ENCODE measurements at regions not wholly inside any gene's neighbourhood (a gene's known extent, or its start where the extent isn't known, plus 50 kb on each side); places are given as distances from the start of the nearest gene placed in this dataset.

DNA sequence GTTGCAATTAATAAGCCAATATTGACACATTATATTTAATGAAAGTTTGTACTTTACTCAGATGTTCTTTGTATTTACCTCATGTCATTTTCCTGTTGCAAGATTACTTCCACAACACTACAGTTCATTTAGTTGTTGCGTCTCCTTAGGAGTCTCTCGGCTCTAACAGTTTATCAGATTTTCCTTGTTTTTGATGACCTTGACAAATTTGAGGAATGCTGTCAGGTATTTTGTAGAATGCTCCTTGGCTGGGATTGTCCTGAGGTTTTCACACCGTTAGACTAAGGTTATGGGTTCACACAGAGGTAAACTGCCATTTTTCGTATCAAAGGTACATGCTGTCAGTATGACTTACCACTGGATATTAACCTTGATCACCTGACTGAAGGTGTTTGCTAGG is 416.6 kb upstream of the TNP1 start:
- H3K4me3 Mint-ChIP-seq, result no peak overlapping the region
- no peaks in the 10 kb centered on the region for H3K4me1 Mint-ChIP-seq
- DNase-seq, result no peak
- H3K9me3 Mint-ChIP-seq, result no peaks in the 10 kb centered on the region
- H3K36me3 Mint-ChIP-seq, result no peaks in the 10 kb centered on the region
- H3K27me3 Mint-ChIP-seq (ENCODE audit: low read depth in 3 of 3), result peaks cover 0 to 5% (median 0%) of the 10 kb centered on the region in 3 donors
- H3K27ac Mint-ChIP-seq, result no peak overlapping the region

DNA sequence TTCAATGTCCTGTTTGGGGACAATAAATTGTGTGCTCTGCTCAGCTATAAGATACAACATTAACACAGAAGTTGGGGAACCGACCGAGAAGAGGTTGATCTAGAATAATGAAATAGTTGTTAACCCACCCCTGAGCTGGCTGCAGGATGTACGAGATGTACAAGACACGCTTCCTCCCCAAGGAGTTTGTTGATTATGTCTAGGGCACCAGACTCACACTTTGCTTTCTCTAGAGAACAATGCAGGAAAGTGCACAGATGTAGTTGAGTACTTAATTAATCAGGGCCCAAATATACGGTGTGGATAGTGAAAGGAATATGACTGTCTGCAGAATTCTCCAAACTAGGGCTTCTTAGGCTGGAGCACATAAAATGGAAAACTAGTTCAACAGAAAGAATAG is 415.2 kb upstream of the TNP1 start:
- H3K4me3 Mint-ChIP-seq, result no peak overlapping the region

DNA sequence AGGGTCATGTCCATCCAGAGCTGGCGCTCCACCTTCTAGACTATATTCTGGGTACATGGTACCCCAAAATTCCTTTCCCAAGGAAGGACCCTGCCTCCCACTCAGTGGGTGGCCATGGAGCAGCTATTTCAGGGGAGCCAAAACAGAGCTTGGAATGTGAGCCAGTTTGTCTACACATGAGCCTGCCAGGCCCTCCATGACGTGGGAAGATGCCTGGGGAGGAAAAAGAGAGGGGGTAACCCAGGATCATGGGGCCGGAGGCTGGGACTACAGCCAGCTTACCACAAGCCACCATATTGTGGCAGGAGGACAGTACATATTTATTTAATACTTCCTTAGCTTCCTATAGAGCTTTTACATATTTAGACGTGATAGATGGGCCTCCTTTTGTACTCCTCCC is 414.7 kb upstream of the TNP1 start:
- Mint-ChIP-seq H3K9me3 (peaks cover 0 to 2% (median 0%) of the 10 kb centered on the region in 6 donors), H3K36me3 (no peaks in the 10 kb centered on the region), H3K27me3 (ENCODE audit: low read depth in 3 of 3) (peaks cover 0 to 5% (median 2%) of the 10 kb centered on the region in 3 donors), H3K4me1 (no peaks in the 10 kb centered on the region), H3K27ac (no peak overlapping the region), H3K4me3 (no peak overlapping the region)
- no peak for DNase-seq

More for the DNA sequence above, 415.2 kb upstream of the TNP1 start:
- peaks cover 0 to 5% (median 0%) of the 10 kb centered on the region in 3 donors for H3K27me3 Mint-ChIP-seq (ENCODE audit: low read depth in 3 of 3)
- H3K4me1 Mint-ChIP-seq, result no peaks in the 10 kb centered on the region
- H3K36me3 Mint-ChIP-seq, result no peaks in the 10 kb centered on the region
- no peak overlapping the region for H3K27ac Mint-ChIP-seq
- DNase-seq, result no peak
- peaks cover 0 to 2% (median 0%) of the 10 kb centered on the region in 6 donors for H3K9me3 Mint-ChIP-seq

DNA sequence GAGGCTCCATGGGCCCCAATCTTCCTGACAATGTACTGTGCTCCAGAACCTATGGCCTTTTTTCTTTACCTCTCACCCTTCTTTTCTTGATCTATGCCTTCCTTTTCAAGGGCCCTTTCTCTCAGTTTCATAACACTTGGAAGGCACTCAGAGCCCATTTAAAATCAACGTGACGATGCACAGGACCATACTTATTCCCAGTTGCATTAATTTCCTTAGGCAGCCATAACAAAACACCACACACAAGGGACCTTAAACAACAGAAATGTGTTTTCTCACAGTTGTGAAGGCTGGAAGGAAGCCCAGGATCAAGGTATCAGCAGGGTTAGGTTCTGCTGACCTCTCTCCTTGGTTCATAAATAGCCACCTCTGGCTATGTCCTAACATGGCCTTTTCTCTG is 414.0 kb upstream of the TNP1 start:
- H3K4me1 Mint-ChIP-seq, result no peaks in the 10 kb centered on the region
- H3K4me3 Mint-ChIP-seq, result no peak overlapping the region
- H3K27ac Mint-ChIP-seq, result no peak overlapping the region
- no peaks in the 10 kb centered on the region for H3K36me3 Mint-ChIP-seq
- no peak for DNase-seq
- peaks cover 0 to 2% (median 0%) of the 10 kb centered on the region in 6 donors for H3K9me3 Mint-ChIP-seq
- H3K27me3 Mint-ChIP-seq (ENCODE audit: low read depth in 3 of 3), result peaks cover 2 to 7% (median 5%) of the 10 kb centered on the region in 3 donors

DNA sequence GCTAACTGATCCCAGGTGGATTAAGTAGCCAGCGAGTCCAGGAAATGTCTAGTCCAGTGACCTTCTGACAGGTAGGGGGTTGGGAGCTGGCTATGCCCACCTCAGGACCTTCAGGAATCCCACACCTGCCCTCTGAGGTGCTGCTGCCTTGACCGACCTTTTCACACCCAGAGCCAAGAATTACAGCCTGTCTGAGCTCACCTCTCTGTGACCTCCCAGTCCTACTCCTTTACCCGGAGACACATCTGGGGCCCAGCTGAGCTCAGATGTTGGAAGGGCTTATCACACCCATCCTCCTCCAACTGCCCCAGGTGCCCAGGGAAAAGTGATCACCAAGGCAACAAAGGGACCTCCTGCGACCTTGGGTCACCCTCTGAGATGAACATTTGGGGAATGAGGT is 413.3 kb upstream of the TNP1 start:
- no peak for DNase-seq
- Mint-ChIP-seq H3K27ac (no peak overlapping the region), H3K4me1 (no peaks in the 10 kb centered on the region), H3K9me3 (peaks cover 0 to 2% (median 0%) of the 10 kb centered on the region in 6 donors), H3K27me3 (ENCODE audit: low read depth in 3 of 3) (peaks cover 2 to 7% (median 5%) of the 10 kb centered on the region in 3 donors), H3K4me3 (no peak overlapping the region), H3K36me3 (no peaks in the 10 kb centered on the region)

DNA sequence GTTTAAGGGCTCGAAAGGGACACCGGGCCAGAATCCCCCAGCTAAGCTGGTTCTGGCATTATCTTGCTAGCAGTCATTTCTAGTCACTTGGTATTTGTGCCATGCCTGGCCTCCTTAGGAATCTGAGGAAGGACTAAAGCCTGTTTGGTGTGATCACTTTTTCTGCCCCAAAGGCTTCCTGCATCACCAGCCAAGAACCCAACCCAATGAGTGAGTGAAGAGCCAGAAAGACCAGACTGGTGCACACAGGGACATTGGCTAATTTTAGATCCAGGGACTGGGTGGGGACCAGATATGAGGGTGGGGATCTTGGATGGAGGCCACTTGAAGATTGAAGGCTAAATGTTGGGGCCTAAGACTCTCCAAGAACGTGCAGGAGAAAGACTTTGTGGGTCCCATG is 411.9 kb upstream of the TNP1 start:
- H3K9me3 Mint-ChIP-seq, result peaks cover 0 to 9% (median under 1%) of the 10 kb centered on the region in 6 donors

DNA sequence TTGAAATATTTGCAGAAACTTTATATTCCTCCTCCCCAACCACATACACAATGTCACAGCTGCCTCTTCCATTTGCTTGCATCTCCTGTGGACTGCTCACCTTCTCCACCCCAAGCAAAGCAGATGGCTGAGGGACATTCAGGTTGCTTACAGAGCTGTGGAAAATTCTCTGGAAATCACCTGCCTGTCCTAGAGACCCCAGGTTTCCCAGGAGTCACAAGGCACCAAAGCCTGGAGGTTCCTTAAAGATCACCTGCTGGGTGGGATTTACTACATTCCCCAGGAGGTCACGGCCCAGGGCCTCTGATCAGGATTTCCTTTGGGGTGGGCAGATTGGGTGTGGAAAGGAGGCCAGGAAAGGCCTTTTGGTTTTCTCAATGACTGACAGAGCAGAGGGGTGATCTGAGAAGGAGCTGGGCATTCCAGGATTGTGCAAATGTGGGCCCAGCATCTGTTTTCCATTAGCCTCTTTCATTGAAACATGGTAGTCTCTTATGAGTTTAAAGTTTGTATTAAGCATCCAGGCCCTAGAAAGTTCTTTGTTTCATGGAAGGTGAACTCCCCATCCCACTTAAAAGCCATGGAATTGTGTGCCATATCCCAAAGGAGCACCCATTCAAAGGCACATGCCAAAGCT is 410.7 kb upstream of the TNP1 start:
- no peak overlapping the region for H3K4me3 Mint-ChIP-seq
- DNase-seq, result no peak
- no peaks in the 10 kb centered on the region for H3K4me1 Mint-ChIP-seq
- peaks cover 0 to 9% (median 2%) of the 10 kb centered on the region in 6 donors for H3K9me3 Mint-ChIP-seq
- peaks cover 0 to 7% (median 4%) of the 10 kb centered on the region in 3 donors for H3K27me3 Mint-ChIP-seq (ENCODE audit: low read depth in 3 of 3)
- no peak overlapping the region for H3K27ac Mint-ChIP-seq
- H3K36me3 Mint-ChIP-seq, result no peaks in the 10 kb centered on the region

More for the DNA sequence above, 411.9 kb upstream of the TNP1 start:
- H3K27ac Mint-ChIP-seq, result no peak overlapping the region
- DNase-seq, result no peak
- H3K36me3 Mint-ChIP-seq, result no peaks in the 10 kb centered on the region
- peaks cover 2 to 7% (median 4%) of the 10 kb centered on the region in 3 donors for H3K27me3 Mint-ChIP-seq (ENCODE audit: low read depth in 3 of 3)
- no peaks in the 10 kb centered on the region for H3K4me1 Mint-ChIP-seq
- no peak overlapping the region for H3K4me3 Mint-ChIP-seq

DNA sequence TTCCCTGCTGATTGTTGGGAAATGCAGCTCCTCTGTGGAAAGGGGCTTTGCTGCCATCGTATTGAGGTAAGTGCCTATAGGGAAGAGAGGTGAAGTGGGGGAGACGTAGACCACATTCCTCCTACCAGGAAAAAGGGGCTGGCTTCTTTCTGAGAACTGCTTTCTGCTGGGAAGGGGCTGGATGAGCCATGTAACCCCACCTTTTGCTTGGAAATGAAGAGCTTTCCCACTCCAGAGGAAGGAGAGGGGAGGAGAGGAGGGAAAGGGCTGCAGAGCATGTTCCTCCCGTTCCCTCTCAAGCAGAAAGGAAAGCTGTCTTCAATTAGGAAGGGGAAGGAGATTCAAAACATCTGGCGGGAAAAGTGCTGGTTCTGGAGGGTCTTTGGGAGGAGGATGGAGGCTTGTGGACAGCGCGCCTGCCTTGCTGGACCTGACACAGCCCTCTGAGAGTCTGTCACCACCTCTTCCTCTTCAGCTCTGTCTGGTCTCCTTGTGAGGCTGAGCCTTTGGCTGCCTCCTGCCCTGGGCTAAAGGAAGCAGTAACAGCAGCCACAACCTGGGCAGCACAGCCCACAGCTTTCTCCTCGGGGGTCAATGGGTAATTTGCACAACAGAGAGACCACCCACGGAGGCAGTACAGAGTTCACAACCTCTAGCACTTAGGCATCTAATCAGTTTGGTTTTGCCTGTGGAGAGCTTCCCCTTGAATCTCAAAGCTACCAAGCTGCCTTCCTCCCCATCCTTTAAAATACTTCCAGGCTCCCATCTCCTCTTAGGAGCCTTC is 410.0 kb upstream of the TNP1 start:
- Mint-ChIP-seq H3K27ac (no peak overlapping the region), H3K27me3 (ENCODE audit: low read depth in 3 of 3) (peaks cover 0 to 7% (median 4%) of the 10 kb centered on the region in 3 donors), H3K4me1 (no peaks in the 10 kb centered on the region), H3K36me3 (no peaks in the 10 kb centered on the region), H3K9me3 (peaks cover 0 to 9% (median 2%) of the 10 kb centered on the region in 6 donors), H3K4me3 (no peak overlapping the region)
- DNase-seq, result no peak

DNA sequence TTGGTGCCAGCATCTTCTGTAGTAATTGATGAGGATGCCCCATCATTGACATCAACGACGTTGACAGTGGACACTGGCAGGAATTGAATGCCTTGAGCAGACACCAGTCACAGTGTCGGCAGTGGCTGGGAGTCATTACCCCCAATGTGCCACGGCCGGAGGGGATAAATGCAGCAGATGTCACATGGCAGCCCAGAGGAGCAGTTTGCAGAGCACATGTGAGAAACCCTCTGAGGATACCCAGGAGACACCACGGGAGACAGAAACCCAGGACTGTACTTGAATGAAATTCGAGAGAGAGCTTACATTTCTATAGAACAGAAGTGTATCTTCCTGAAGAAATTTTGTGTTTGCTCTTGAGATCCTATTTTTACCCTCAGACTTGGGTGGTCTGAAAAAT is 409.1 kb upstream of the TNP1 start:
- Mint-ChIP-seq H3K27me3 (ENCODE audit: low read depth in 3 of 3) (peaks cover 0 to 7% (median 4%) of the 10 kb centered on the region in 3 donors), H3K4me3 (no peak overlapping the region), H3K36me3 (no peaks in the 10 kb centered on the region), H3K27ac (no peak overlapping the region), H3K9me3 (peaks cover 0 to 9% (median 2%) of the 10 kb centered on the region in 6 donors), H3K4me1 (no peaks in the 10 kb centered on the region)
- no peak for DNase-seq

DNA sequence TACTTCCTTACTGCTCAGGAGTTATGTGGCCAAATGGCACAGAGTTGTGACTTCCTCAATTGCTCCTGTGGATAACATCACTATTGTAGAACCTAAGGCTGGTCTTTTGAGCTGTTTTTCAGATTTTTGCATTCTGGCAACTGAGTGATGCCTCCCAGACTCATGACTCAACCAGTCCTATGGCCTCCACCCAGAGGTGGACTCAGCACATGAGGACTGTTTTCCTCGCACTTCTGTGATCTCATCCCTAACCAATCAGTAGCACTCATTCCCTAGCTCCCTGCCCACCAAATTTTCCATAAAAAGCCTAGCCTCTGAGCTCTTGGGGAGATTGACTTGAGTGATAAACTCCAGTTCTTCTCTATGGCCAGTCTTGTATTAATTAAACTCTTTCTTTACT is 407.9 kb upstream of the TNP1 start:
- H3K36me3 Mint-ChIP-seq, result no peaks in the 10 kb centered on the region
- no peaks in the 10 kb centered on the region for H3K4me1 Mint-ChIP-seq
- peaks cover 0 to 13% (median 7%) of the 10 kb centered on the region in 3 donors for H3K27me3 Mint-ChIP-seq (ENCODE audit: low read depth in 3 of 3)
- DNase-seq, result no peak
- no peak overlapping the region for H3K4me3 Mint-ChIP-seq
- H3K9me3 Mint-ChIP-seq, result peaks cover 0 to 9% (median 2%) of the 10 kb centered on the region in 6 donors
- H3K27ac Mint-ChIP-seq, result no peak overlapping the region

DNA sequence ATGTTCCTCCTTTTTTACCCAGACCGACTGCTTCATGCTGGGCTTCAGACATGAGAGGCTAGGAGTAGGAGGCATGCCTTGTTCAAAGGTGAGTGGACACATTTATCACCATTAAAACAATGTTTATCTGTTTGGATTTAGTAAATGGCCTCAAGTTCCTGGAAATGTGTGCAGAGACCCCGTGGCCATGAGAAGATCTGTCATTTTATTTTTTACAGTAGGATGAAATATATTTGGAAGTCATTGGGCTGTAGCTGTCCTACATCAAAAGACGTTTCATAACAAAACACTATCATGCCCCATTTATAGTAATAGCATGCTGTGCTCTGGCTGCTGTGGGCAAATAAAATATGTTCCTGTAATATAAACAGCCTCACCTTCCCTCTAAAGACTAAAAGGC is 403.9 kb upstream of the TNP1 start:
- Mint-ChIP-seq H3K27ac (no peak overlapping the region), H3K4me1 (no peaks in the 10 kb centered on the region), H3K9me3 (peaks cover 0 to 9% (median 1%) of the 10 kb centered on the region in 6 donors), H3K4me3 (no peak overlapping the region), H3K27me3 (ENCODE audit: low read depth in 3 of 3) (peaks cover 1 to 6% (median 5%) of the 10 kb centered on the region in 3 donors), H3K36me3 (no peaks in the 10 kb centered on the region)
- DNase-seq, result no peak

DNA sequence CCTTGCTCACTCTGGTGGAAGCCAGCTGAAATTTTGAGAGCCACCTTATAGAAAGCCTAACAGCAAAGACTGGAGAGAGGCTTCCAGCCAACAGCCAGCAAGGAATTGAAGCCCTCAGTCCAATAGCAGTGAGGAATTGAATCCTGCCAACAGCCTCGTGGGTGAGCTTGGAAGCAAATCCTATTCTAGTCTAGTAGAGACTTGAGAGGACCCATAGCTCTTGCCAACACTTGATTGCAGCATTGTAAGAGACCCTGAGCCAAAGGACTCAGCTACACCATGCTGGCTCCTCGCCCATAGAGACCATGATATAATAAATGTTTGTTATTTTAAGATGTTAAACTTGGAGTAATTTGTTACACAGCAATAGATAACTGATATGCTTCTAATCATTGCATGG is 403.0 kb upstream of the TNP1 start:
- no peaks in the 10 kb centered on the region for H3K36me3 Mint-ChIP-seq
- no peak overlapping the region for H3K4me3 Mint-ChIP-seq
- H3K9me3 Mint-ChIP-seq, result peaks cover 0 to 7% (median 1%) of the 10 kb centered on the region in 6 donors
- no peaks in the 10 kb centered on the region for H3K4me1 Mint-ChIP-seq
- no peak for DNase-seq
- H3K27ac Mint-ChIP-seq, result no peak overlapping the region
- peaks cover 1 to 11% (median 5%) of the 10 kb centered on the region in 3 donors for H3K27me3 Mint-ChIP-seq (ENCODE audit: low read depth in 3 of 3)

DNA sequence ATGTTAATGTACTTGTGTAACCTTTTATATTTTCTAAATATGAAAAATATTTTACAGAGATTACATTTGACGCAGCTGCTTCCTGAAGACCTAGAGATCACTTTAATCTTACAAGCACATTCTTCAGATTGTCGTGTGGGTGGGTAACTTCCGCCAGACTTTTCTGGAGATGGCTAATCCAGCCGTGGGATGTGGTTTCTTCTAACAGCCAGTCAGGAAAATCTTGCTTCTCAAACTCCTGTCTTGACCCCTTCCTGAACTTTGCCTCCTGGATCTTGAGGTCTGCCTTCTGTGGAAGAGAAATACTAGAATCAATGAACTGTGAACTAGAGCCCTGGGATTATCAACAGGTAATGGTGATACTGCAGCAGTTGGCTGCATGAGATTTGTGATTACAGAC is 401.6 kb upstream of the TNP1 start:
- peaks cover 1 to 11% (median 5%) of the 10 kb centered on the region in 3 donors for H3K27me3 Mint-ChIP-seq (ENCODE audit: low read depth in 3 of 3)
- no peaks in the 10 kb centered on the region for H3K36me3 Mint-ChIP-seq
- H3K9me3 Mint-ChIP-seq, result peaks cover 0 to 2% (median 0%) of the 10 kb centered on the region in 6 donors
- no peaks in the 10 kb centered on the region for H3K4me1 Mint-ChIP-seq
- DNase-seq, result no peak
- no peak overlapping the region for H3K27ac Mint-ChIP-seq
- no peak overlapping the region for H3K4me3 Mint-ChIP-seq

DNA sequence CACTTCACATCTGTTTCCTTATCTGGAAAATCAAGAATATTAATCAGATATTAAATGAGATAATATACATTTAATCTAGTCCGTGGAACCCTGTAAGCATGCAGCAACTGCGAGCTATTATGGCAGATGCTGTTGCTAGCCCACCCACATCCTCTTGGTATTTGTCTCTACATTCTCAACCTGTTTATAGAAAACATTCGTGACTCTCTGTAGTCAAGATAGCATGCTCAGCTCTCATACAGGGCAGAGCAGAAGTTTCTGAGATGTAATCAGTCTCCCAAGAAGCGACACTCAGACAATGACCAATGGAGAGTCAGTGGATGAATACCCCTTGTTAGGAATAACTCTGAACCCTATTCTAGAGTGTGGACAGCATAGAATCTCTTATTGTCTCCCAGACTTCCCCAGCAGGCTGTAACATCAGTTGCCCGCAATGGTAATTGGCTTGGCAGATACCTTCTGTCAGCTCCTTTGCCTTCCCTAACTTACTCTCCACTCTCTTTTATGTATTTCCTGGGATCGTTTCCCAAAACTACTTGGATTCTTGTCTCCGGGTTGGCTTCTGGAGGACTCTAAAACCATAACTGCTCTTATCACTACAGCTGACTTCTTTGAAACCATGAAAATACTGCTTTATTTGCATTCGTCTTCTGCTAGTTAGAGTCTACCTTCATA is 400.7 kb upstream of the TNP1 start:
- Mint-ChIP-seq H3K36me3 (no peaks in the 10 kb centered on the region), H3K4me1 (no peaks in the 10 kb centered on the region), H3K27me3 (ENCODE audit: low read depth in 3 of 3) (peaks cover 1 to 11% (median 2%) of the 10 kb centered on the region in 3 donors), H3K4me3 (no peak overlapping the region), H3K27ac (no peak overlapping the region), H3K9me3 (peaks cover 0 to 2% (median 0%) of the 10 kb centered on the region in 6 donors)
- no peak for DNase-seq
